Epidermal melanocyte (primary cell): ENCODE measurements at regions not wholly inside any gene's neighbourhood (a gene's known extent, or its start where the extent isn't known, plus 50 kb on each side); places are given as distances from the start of the nearest gene placed in this dataset.

Experiments
- DNase-seq: peaks from one replicate; pipeline ENCODE4 v3.0.0; 2011; ENCODE audit warnings: low spot score; ENCODE audit not compliant: insufficient read length

DNA sequence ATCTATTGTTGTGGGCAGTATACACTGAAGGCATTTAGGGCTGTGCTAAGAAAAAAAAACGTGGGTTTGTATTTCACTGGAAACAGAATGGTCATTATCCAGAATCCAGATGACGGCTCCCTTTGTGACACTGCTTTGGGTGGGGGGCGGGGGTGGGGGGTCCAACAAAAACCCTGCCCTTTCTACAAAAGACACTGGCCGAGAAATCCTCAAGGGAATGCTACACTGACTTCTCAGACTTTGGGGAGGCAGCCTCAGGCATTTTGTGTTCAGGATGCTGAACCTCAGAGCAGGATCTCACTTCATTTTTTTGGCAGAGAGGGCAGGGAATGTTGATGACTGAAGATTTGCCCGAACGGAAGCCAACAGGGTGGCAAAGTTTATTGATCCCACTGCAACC lies 417.1 kb downstream of the HRH4 start:
- DNase-seq, result no peak

DNA sequence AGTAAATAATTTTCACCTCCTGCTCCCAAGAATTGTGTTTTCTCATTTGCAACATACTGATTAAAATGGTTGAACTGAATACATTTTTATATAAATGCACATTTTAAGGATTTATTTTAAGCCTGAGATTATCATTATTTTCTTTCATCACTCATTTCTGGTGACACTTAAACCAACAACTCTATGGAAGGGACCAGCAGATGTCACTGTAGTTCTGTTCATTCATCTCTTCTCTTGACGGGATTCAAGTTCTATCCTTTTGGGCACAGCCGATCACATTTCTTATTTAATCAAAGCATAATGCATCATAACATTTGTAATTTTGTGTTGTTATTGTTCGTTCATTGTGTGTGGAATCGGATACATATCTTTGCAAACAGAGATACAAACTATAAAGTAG lies 417.9 kb downstream of the HRH4 start:
- no peak for DNase-seq

DNA sequence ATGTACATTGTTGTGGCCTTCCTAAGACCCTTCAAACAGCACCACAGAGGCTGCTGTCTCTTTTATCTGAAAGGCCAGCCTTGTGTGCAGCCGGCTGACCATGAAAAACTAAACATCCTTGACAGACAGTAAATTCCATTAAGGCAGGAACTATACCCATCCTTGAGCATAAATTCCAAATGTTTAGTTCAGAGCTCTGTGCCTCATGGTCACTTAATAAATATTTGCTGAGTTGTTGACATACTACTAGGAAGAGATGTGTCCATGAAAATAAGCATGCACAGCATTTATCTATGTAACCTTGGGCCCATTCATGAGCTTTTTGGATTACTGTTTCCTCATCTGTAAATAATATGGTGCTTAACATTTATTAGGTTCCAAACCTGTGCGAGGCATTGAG lies 424.8 kb downstream of the HRH4 start:
- no peak for DNase-seq

- no peak for DNase-seq
Observed at GRCh38 chr18:24894880-24895279, 434.4 kb downstream of the HRH4 start.

DNA sequence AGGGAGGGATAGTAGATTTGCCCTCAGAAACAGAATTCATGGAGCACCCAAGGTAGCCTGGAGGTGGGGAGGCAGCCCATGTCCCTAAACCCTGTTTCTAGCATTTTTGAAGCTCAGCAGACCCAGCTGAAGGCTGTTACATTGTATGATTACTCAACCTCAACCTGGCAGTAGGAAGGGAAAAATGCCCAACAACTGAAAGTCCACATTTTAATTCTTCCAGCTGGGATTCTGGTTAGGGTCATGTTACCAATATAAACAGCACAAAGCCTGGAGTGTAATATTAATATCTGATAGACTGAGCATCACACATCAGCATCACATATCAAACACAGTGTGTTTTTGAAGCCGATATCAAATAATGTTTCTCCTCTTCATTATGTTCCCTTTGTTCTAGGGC lies 437.0 kb downstream of the HRH4 start:
- DNase-seq, result no peak

- DNase-seq, result no peak
Observed at GRCh38 chr18:24910221-24910620, 441.7 kb downstream of the ZNF521 start.

GRCh38 chr18:24913507-24914170 lies 438.3 kb downstream of the ZNF521 start:
- DNase-seq, result no peak

- DNase-seq, result no peak
Observed at GRCh38 chr18:24914171-24914525, 437.8 kb downstream of the ZNF521 start.

- DNase-seq, result no peak
Observed at GRCh38 chr18:24914685-24915084, 437.3 kb downstream of the ZNF521 start.

- DNase-seq, result no peak
Observed at GRCh38 chr18:24915547-24915946, 436.4 kb downstream of the ZNF521 start.

GRCh38 chr18:24917767-24918166 lies 434.2 kb downstream of the ZNF521 start:
- DNase-seq, result no peak

- no peak for DNase-seq
Observed at GRCh38 chr18:24918257-24918656, 433.7 kb downstream of the ZNF521 start.

GRCh38 chr18:24919181-24919797 lies 432.7 kb downstream of the ZNF521 start:
- DNase-seq, result no peak

DNA sequence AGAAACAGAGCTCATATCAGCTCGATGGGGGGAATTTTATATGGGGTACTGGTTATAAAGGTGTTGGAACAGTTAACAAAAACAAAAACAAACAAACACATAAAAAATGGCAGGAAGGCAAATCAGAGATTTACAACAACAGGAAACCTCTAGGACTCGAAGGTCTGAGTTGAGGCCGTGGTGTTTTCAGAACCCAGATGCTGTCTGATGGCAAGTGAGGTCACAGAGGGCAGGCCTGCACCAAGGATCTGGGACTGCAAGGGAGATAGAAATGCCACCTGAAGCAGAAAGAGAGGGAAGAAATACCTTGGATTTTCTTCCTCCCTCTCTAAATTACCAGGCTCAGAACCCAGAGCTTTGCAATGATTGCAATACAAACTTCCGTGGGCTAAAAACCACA lies 429.5 kb downstream of the ZNF521 start:
- no peak for DNase-seq

GRCh38 chr18:24923138-24923537 lies 428.8 kb downstream of the ZNF521 start:
- DNase-seq, result no peak

- DNase-seq, result no peak
Observed at GRCh38 chr18:24924066-24924716, 427.8 kb downstream of the ZNF521 start.

DNA sequence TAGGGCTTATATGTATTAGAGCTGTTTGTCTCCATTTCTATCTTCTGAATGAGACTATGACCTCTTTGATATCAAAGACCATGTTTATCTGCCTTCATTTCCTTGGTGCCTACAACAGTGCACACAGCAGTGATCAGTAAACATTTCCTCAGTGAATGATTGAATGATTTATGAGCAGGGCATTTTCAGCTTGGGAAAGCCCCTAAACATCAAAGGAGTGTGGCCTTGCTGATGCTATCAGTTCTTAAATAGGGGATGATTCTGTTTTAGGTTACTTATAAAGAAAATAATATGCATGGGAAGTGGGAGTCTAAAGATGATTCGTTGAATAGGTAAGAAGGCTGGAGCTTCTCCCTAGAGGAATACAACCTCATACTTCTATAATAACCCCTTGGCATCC lies 425.3 kb downstream of the ZNF521 start:
- no peak for DNase-seq

GRCh38 chr18:24928301-24928878 lies 423.6 kb downstream of the ZNF521 start:
- no peak for DNase-seq

GRCh38 chr18:24930478-24930877 lies 421.5 kb downstream of the ZNF521 start:
- no peak for DNase-seq

GRCh38 chr18:24930971-24931370 lies 421.0 kb downstream of the ZNF521 start:
- DNase-seq, result no peak

DNA sequence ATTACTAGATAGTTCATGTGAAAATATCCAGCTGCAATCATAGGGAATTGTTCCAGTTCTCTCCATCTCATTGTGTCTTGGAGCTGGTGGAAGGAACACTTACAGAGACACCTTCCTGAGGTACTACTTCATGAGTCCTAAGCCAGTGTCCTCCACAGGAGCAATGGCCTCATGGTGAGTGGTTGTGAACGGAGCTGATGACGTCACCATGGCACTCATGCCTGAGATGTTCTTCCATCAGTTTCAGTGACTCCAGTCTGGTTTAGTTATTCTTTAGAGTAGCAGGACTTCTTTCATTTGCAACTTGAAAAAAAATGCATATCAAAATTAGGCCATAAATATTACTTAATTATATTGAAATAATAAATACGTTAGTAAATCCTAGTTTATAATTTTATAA lies 418.6 kb downstream of the ZNF521 start:
- no peak for DNase-seq

DNA sequence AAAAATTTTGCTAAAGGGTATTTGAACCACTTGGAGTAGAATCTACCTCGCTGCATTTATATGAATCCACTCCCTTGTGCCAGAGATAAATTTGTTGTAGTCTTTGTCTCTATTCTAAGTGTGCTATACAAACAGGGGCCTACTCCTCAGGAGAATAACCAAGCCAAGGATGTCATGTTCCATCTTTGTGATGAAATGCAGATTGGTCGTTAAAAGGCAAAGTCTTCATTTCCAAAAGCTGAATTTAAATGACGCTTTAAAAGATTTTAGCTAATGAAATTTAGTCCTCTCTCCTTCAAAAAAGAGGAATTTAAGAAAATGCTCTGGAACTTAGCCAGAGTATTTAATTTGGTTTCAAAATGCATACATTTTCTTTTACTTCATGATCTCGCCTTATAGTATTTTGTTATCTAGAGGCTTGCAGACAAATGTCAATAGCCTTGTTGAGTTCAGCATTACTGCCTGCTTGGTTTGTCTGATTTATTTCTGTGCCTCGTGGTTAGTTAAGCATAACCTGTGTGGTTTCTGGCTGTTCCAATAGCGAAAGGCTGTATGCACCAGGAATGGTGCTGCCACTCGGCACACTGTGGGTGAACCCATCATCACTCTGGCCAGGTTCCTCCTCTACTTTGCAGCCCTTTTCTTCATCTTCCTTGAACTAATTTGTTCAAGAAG lies 417.6 kb downstream of the ZNF521 start:
- DNase-seq, result no peak
